ENCODE measurements at regions not wholly inside any gene's neighbourhood (a gene's known extent, or its start where the extent isn't known, plus 50 kb on each side); places are given as distances from the start of the nearest gene placed in this dataset.

DNA sequence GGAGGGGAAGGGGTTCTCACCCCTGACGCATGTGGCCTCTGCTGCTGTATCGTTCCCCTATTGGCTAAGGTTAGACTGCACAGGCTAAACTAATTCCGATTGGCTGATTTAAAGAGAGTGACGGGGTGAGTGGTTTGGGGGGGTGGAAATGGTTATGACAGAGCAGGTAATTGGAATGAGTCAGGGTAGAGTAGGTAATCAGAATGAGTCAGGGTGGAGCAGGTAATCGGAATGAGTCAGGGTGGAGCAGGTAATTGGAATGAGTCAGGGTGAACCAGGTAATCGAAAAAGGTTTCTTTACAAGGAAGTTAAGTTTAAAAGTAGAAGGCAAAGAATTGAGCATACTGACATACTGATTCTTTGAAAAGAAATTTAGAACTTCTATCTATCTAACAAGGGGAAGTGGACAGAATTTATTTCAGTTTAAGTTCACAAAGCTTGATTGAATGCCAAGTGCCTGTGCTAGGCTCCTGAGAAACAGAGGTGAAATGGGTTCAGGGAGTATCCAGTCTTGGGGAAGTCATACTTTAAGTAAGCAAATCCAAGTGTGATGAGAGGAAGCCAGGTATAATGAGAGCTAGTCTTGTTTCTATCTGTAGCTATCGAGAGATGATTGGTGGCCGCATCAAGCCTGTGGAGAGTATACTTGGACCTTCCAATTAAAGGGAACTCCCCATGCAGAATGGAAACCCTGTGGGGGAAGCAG, 58.0 kb downstream of the C11orf91 start:
- TF ChIP-seq GATA2 (IDR thresholded peaks at IDR 0.05; ENCODE audit: low read depth, low read length) (no peak), GATA3 (IDR thresholded peaks at IDR 0.05; ENCODE audit: low read depth, low read length) (no peak)
